B cell (primary cell): ENCODE measurements at regions not wholly inside any gene's neighbourhood (a gene's known extent, or its start where the extent isn't known, plus 50 kb on each side); places are given as distances from the start of the nearest gene placed in this dataset.

Experiments
- ATAC-seq: fragments of 200-7000 bp; cut with Tn5 transposase; one replicate; pipeline ENCODE4 v1.10.0; 2021; ENCODE audit warnings: low read depth, mild to moderate bottlenecking, moderate number of reproducible peaks, moderate library complexity
- CTCF ChIA-PET: fragments of 350-600 bp; sonication (Branson Sonifier 250); formaldehyde crosslinking; loops from one replicate; lab custom pipeline; 2021; ENCODE audit warnings: antibody characterized with exemption, inconsistent platforms; lab: Charles Lee
- POLR2A ChIA-PET: fragments of 350-600 bp; sonication (Branson Sonifier 250); formaldehyde crosslinking; loops from one replicate; lab custom pipeline; 2021; ENCODE audit warnings: antibody characterized with exemption; lab: Charles Lee
- DNase-seq: peaks from one replicate; pipeline ENCODE4 v3.0.0; 2013
- H2AFZ ChIP-seq: 2 replicates; pipeline ENCODE4 v1.6.1; 2012; ENCODE audit warnings: mild to moderate bottlenecking, low read depth, low read length; ENCODE audit not compliant: insufficient read depth, poor library complexity, severe bottlenecking
- H3K27ac ChIP-seq, 2 donors: 1 replicate in 1 of 2; 2 replicates in 1 of 2; pipeline ENCODE4 v1.5.1; 2012 to 2013; ENCODE audit warnings: low read length in 2 of 2, mild to moderate bottlenecking in 2 of 2, moderate library complexity in 1 of 2
- H3K27me3 ChIP-seq, 4 experiments: fragments of 200-600 bp in 1 of 4; sonication (generic) in 1 of 4; replicated peaks in 1 of 4; 1 replicate in 2 of 4; 2 replicates in 2 of 4; pipeline versions ENCODE4 v1.6.1 to v1.7.0; 2013 to 2016; ENCODE audit warnings: low read length in 3 of 4, mild to moderate bottlenecking in 2 of 4, mixed read lengths in 1 of 4, moderate library complexity in 1 of 4; ENCODE audit not compliant: insufficient read depth in 4 of 4, control insufficient read depth in 3 of 4; ENCODE audit errors: control extremely low read depth in 1 of 4
- H3K36me3 ChIP-seq, 2 experiments: replicated peaks in 1 of 2; 1 replicate in 1 of 2; 2 replicates in 1 of 2; pipeline versions ENCODE4 v1.6.1 to v1.7.1; 2013; ENCODE audit warnings: low read length in 1 of 2; ENCODE audit not compliant: insufficient read depth in 2 of 2, control insufficient read depth in 1 of 2; ENCODE audit errors: control extremely low read depth in 1 of 2, extremely low read depth in 1 of 2
- H3K4me1 ChIP-seq, 2 donors: fragments of 200-600 bp in 1 of 2; sonication (generic) in 1 of 2; 1 replicate in 1 of 2; 2 replicates in 1 of 2; pipeline versions ENCODE4 v1.5.1 to v1.6.1; 2013 to 2017; ENCODE audit warnings: low read length in 2 of 2; ENCODE audit not compliant: control insufficient read depth in 2 of 2, insufficient read depth in 2 of 2
- H3K4me2 ChIP-seq: replicated peaks from 2 replicates; pipeline ENCODE3; 2012; ENCODE audit warnings: mild to moderate bottlenecking, low read depth, low read length; ENCODE audit not compliant: poor library complexity, severe bottlenecking
- H3K4me3 ChIP-seq, 5 experiments: fragments of 200-600 bp in 1 of 5; sonication (generic) in 1 of 5; 1 replicate in 3 of 5; 2 replicates in 2 of 5; pipeline versions ENCODE4 v1.5.1 to v1.7.0; 2011 to 2016; ENCODE audit warnings: low read length in 4 of 5, mild to moderate bottlenecking in 4 of 5, low read depth in 2 of 5, control low read depth in 1 of 5, moderate library complexity in 1 of 5; ENCODE audit not compliant: insufficient read depth in 1 of 5; ENCODE audit errors: control extremely low read depth in 1 of 5, extremely low read depth in 1 of 5
- H3K79me2 ChIP-seq: fragments of 200-600 bp; sonication (generic); one replicate; pipeline ENCODE4 v1.6.0; 2016; ENCODE audit warnings: low read length; ENCODE audit not compliant: control insufficient read depth, insufficient read depth
- H3K9ac ChIP-seq: fragments of 200-600 bp; sonication (generic); 2 replicates; pipeline ENCODE4 v1.6.1; 2017; ENCODE audit warnings: mild to moderate bottlenecking, low read length, moderate library complexity
- H3K9me3 ChIP-seq, 3 donors: one replicate each; pipeline versions ENCODE4 v1.6.1 to v1.7.1; 2013; ENCODE audit warnings: low read length in 2 of 3; ENCODE audit not compliant: control insufficient read depth in 2 of 3, insufficient read depth in 1 of 3; ENCODE audit errors: control extremely low read depth in 1 of 3
- H4K20me1 ChIP-seq: 2 replicates; pipeline ENCODE4 v1.6.0; 2012; ENCODE audit warnings: mild to moderate bottlenecking, low read length; ENCODE audit not compliant: insufficient read depth, control insufficient read depth, poor library complexity, severe bottlenecking
- H3K27ac Mint-ChIP-seq: one replicate; pipeline ENCODE4 v1.8.0; 2021; ENCODE audit warnings: mixed read lengths
- H3K27me3 Mint-ChIP-seq: one replicate; pipeline ENCODE4 v1.8.0; 2021; ENCODE audit warnings: mixed read lengths
- H3K4me1 Mint-ChIP-seq: one replicate; pipeline ENCODE4 v1.8.0; 2021; ENCODE audit warnings: mixed read lengths
- H3K4me3 Mint-ChIP-seq: one replicate; pipeline ENCODE4 v1.8.0; 2021; ENCODE audit warnings: mixed read lengths
- H3K9me3 Mint-ChIP-seq: one replicate; pipeline ENCODE4 v1.8.0; 2022; ENCODE audit warnings: mixed read lengths; ENCODE audit not compliant: insufficient read depth
- EZH2 ChIP-seq: IDR thresholded peaks from 2 replicates; pipeline ENCODE4 v1.6.1; 2012; ENCODE audit warnings: borderline replicate concordance, low read depth, mild to moderate bottlenecking, moderate library complexity, low read length; ENCODE audit not compliant: insufficient read depth, poor library complexity, severe bottlenecking
- WGBS: methylation state at CpG from one replicate; pipeline ENCODE4 v1.1.5; 2013; ENCODE audit warnings: missing lambda C conversion rate; ENCODE audit not compliant: insufficient coverage; 5-methylcytosine and 5-hydroxymethylcytosine counted together
- intact Hi-C: fragments of 100-400 bp; cut with micrococcal nuclease; formaldehyde crosslinking; loops from one replicate; pipeline ENCODE4 v1.10.0; 2022
- TF ChIP-seq, protein P1 (sequence below): fragments of 200-600 bp; IDR thresholded peaks from one replicate; pipeline ENCODE4 v1.8.0; 2022; ENCODE audit warnings: antibody characterized with exemption, mild to moderate bottlenecking

DNA sequence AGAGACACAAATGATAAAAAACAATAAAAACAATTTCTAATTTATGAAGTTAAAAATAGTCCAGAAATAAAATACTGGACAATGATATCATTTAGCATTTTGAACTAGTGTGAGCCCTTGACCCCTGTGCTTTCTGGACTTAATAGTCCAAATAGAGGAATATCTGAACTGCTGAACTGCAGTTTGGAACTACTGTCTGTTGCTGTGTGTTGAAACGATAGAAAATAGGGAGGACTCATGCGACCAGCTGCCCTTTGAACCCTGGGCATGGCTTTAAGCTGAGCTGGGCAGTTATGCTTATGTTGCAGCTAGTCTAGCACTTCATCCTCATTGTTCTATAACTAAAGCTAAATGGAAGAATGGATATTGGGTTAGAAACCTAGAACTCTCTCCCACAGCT lies 99.5 kb downstream of the FMR1NB start:
- Histone ChIP-seq H2AFZ (no peak overlapping the region), H4K20me1 (no peaks in the 10 kb centered on the region), H3K4me3 (no peak overlapping the region), H3K79me2 (no peaks in the 10 kb centered on the region), H3K9me3 (no peaks in the 10 kb centered on the region), H3K4me1 (no peaks in the 10 kb centered on the region), H3K9ac (no peak overlapping the region), H3K36me3 (no peaks in the 10 kb centered on the region), H3K27ac (no peak overlapping the region), H3K27me3 (no peaks in the 10 kb centered on the region), H3K4me2 (no peak overlapping the region)
- Mint-ChIP-seq H3K4me1 (no peaks in the 10 kb centered on the region), H3K9me3 (no peaks in the 10 kb centered on the region), H3K27ac (no peak overlapping the region), H3K4me3 (no peak overlapping the region), H3K27me3 (no peaks in the 10 kb centered on the region)
- ChIA-PET POLR2A (no interaction called here), CTCF (no interaction called here)
- TF ChIP-seq, protein P1, sequence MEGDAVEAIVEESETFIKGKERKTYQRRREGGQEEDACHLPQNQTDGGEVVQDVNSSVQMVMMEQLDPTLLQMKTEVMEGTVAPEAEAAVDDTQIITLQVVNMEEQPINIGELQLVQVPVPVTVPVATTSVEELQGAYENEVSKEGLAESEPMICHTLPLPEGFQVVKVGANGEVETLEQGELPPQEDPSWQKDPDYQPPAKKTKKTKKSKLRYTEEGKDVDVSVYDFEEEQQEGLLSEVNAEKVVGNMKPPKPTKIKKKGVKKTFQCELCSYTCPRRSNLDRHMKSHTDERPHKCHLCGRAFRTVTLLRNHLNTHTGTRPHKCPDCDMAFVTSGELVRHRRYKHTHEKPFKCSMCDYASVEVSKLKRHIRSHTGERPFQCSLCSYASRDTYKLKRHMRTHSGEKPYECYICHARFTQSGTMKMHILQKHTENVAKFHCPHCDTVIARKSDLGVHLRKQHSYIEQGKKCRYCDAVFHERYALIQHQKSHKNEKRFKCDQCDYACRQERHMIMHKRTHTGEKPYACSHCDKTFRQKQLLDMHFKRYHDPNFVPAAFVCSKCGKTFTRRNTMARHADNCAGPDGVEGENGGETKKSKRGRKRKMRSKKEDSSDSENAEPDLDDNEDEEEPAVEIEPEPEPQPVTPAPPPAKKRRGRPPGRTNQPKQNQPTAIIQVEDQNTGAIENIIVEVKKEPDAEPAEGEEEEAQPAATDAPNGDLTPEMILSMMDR: no peak
- no peak for TF ChIP-seq EZH2
- no CpG with 5 or more reads among the region's 2 CpGs for WGBS
- ATAC-seq (no peak), DNase-seq (no peak)
- intact Hi-C loops: no loop called here

DNA sequence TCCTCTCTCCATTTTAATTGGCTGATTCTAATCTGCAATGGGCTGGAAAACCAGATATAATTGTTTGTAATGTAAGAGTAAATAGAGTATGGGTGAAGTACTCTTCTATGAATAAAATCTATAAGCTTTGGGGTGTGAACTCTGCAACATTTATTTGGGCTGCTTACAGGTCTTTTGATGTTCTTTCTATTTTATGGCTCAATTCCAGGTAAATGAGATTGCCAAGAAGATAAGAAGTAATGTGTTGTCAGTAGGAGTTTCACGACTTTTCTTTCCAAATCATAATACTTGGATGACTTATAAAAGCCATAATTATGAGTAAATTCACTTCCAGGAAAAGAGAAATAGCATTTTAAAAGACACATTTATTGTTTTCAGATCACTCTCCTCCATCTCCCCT lies 103.5 kb downstream of the FMR1NB start:
- ChIA-PET CTCF (no interaction called here), POLR2A (no interaction called here)
- no peak overlapping the region for H3K4me3 Mint-ChIP-seq
- no peak for TF ChIP-seq EZH2
- TF ChIP-seq, protein P1: no peak
- no peaks in the 10 kb centered on the region for H3K9me3 Mint-ChIP-seq
- H3K27ac Mint-ChIP-seq: no peak overlapping the region
- Histone ChIP-seq H4K20me1 (no peaks in the 10 kb centered on the region), H3K27me3 (no peaks in the 10 kb centered on the region), H3K4me3 (no peak overlapping the region), H3K4me2 (no peak overlapping the region), H3K36me3 (no peaks in the 10 kb centered on the region), H3K27ac (no peak overlapping the region), H2AFZ (no peak overlapping the region), H3K9ac (no peak overlapping the region), H3K4me1 (no peaks in the 10 kb centered on the region), H3K9me3 (no peaks in the 10 kb centered on the region), H3K79me2 (no peaks in the 10 kb centered on the region)
- no peak for DNase-seq
- no peaks in the 10 kb centered on the region for H3K27me3 Mint-ChIP-seq
- WGBS: no CpG with 5 or more reads among the region's 1 CpG
- H3K4me1 Mint-ChIP-seq: no peaks in the 10 kb centered on the region
- ATAC-seq: no peak
- intact Hi-C loops: no loop called here
